IMR-90 (cell line): ENCODE measurements at regions not wholly inside any gene's neighbourhood (a gene's known extent, or its start where the extent isn't known, plus 50 kb on each side); places are given as distances from the start of the nearest gene placed in this dataset.
A peak's percentile ranks its signal among the peaks of the same experiment; 100 is the strongest.

Experiments used
- ATAC-seq: fragments of 200-7000 bp; cut with Tn5 transposase; 2 replicates; pipeline ENCODE4 v1.9.1; 2020; ENCODE audit warnings: low read depth, mild to moderate bottlenecking, moderate library complexity
- BruUV-seq: library from RNA; stranded (reverse); fragments of 400-500 nt; replicated peaks from 2 replicates; lab custom pipeline; 2021; lab: Mats Ljungman, UMichigan
- CTCF ChIA-PET: fragments of 300-600 bp; formaldehyde crosslinking; extraction: SDS; loops from one replicate; lab custom pipeline; 2021; ENCODE audit warnings: antibody characterized with exemption; lab: Yijun Ruan, JAX
- POLR2A ChIA-PET: fragments of 300-600 bp; sonication (Branson Sonifier 250); formaldehyde crosslinking; loops from one replicate; lab custom pipeline; 2022; ENCODE audit warnings: antibody characterized with exemption; ENCODE audit not compliant: unreplicated experiment; lab: Charles Lee
- DNase-seq: peaks from one replicate; pipeline ENCODE4 v3.0.0; 2013
- H2AFZ ChIP-seq: replicated peaks from 2 replicates; pipeline ENCODE3; 2013; ENCODE audit warnings: low read length, mild to moderate bottlenecking; ENCODE audit not compliant: poor library complexity
- H2AK5ac ChIP-seq: 2 replicates; pipeline ENCODE4 v1.6.1; 2013; ENCODE audit warnings: low read depth, low read length, inconsistent platforms
- H2AK9ac ChIP-seq: replicated peaks from 2 replicates; pipeline ENCODE3; 2013; ENCODE audit warnings: mild to moderate bottlenecking, low read depth, low read length, moderate library complexity; ENCODE audit not compliant: poor library complexity
- H2BK120ac ChIP-seq: 2 replicates; pipeline ENCODE4 v1.6.1; 2013; ENCODE audit warnings: low read depth, low read length, inconsistent platforms
- H2BK15ac ChIP-seq: 3 replicates; pipeline ENCODE4 v1.6.1; 2013; ENCODE audit warnings: low read depth, low read length, inconsistent platforms
- H2BK20ac ChIP-seq: 2 replicates; pipeline ENCODE4 v1.6.1; 2013; ENCODE audit warnings: low read depth, mild to moderate bottlenecking, inconsistent platforms, low read length, moderate library complexity
- H2BK5ac ChIP-seq: 2 replicates; pipeline ENCODE4 v1.6.1; 2013; ENCODE audit warnings: mild to moderate bottlenecking, low read depth, low read length, inconsistent platforms; ENCODE audit not compliant: poor library complexity, severe bottlenecking
- H3K14ac ChIP-seq: replicated peaks from 2 replicates; pipeline ENCODE4 v1.6.1; 2013; ENCODE audit warnings: low read depth, low read length, inconsistent platforms
- H3K18ac ChIP-seq: 2 replicates; pipeline ENCODE4 v1.6.1; 2013; ENCODE audit warnings: low read depth, low read length, control low read depth
- H3K23ac ChIP-seq: 2 replicates; pipeline ENCODE4 v1.6.1; 2013; ENCODE audit warnings: low read depth, low read length, inconsistent platforms
- H3K27ac ChIP-seq: 2 replicates; pipeline ENCODE4 v1.5.1; 2013; ENCODE audit warnings: mild to moderate bottlenecking, control low read depth, low read length; ENCODE audit not compliant: insufficient read depth
- H3K27me3 ChIP-seq: 2 replicates; pipeline ENCODE4 v1.6.1; 2013; ENCODE audit warnings: low read length; ENCODE audit not compliant: control insufficient read depth, insufficient read depth
- H3K36me3 ChIP-seq: 2 replicates; pipeline ENCODE4 v1.6.1; 2013; ENCODE audit warnings: low read length, mixed read lengths; ENCODE audit not compliant: control insufficient read depth, insufficient read depth
- H3K4ac ChIP-seq: 2 replicates; pipeline ENCODE4 v1.6.1; 2013; ENCODE audit warnings: low read depth, low read length, inconsistent platforms
- H3K4me1 ChIP-seq: 2 replicates; pipeline ENCODE4 v1.6.1; 2013; ENCODE audit warnings: low read length, mixed read lengths; ENCODE audit not compliant: control insufficient read depth, insufficient read depth
- H3K4me2 ChIP-seq: 2 replicates; pipeline ENCODE4 v1.6.1; 2013; ENCODE audit warnings: low read depth, mild to moderate bottlenecking, control low read depth, low read length, moderate library complexity
- H3K4me3 ChIP-seq: 2 replicates; pipeline ENCODE4 v1.5.1; 2013; ENCODE audit warnings: low read depth, mild to moderate bottlenecking, control low read depth, low read length, moderate library complexity; ENCODE audit not compliant: insufficient read depth
- H3K56ac ChIP-seq: 2 replicates; pipeline ENCODE4 v1.6.1; 2013; ENCODE audit warnings: low read length, inconsistent platforms; ENCODE audit not compliant: insufficient read depth; ENCODE audit errors: extremely low read depth
- H3K79me1 ChIP-seq, 2 experiments: 2 replicates each; pipeline ENCODE4 v1.6.1; 2013; ENCODE audit warnings: low read length in 2 of 2, inconsistent platforms in 1 of 2, low read depth in 1 of 2
- H3K9ac ChIP-seq: 2 replicates; pipeline ENCODE4 v1.6.1; 2013; ENCODE audit warnings: low read depth, low read length, control low read depth
- H3K9me1 ChIP-seq: 2 replicates; pipeline ENCODE4 v1.6.1; 2013; ENCODE audit warnings: low read length, inconsistent platforms; ENCODE audit not compliant: insufficient read depth
- H3K9me3 ChIP-seq: 2 replicates; pipeline ENCODE4 v1.6.1; 2013; ENCODE audit warnings: low read length; ENCODE audit not compliant: control insufficient read depth, insufficient read depth
- H4K20me1 ChIP-seq: 2 replicates; pipeline ENCODE4 v1.6.1; 2013; ENCODE audit warnings: low read length, inconsistent platforms; ENCODE audit not compliant: insufficient read depth
- H4K5ac ChIP-seq: 2 replicates; pipeline ENCODE4 v1.6.1; 2013; ENCODE audit warnings: mild to moderate bottlenecking, low read depth, low read length, control low read depth
- H4K8ac ChIP-seq, 2 experiments: 2 replicates each; pipeline ENCODE4 v1.6.1; 2013; ENCODE audit warnings: low read depth in 2 of 2, low read length in 2 of 2, control low read depth in 1 of 2, inconsistent platforms in 1 of 2
- H4K91ac ChIP-seq: 2 replicates; pipeline ENCODE4 v1.6.1; 2013; ENCODE audit warnings: low read depth, low read length, inconsistent platforms; ENCODE audit not compliant: insufficient read depth
- BHLHE40 ChIP-seq: fragments of 150-350 bp; IDR thresholded peaks from 2 replicates; pipeline ENCODE4 v1.6.1; 2016; ENCODE audit warnings: mild to moderate bottlenecking, low read depth, low read length
- CEBPB ChIP-seq: IDR thresholded peaks from 2 replicates; pipeline ENCODE4 v1.6.1; 2012; ENCODE audit warnings: low read depth, low read length, improper control_type of control experiment
- CHD1 ChIP-seq: IDR thresholded peaks from 2 replicates; pipeline ENCODE4 v1.6.1; 2012; ENCODE audit warnings: low read depth, low read length, improper control_type of control experiment
- CTCF ChIP-seq: conservative IDR thresholded peaks from 2 replicates; pipeline ENCODE4 v1.5.1; 2012; ENCODE audit warnings: mild to moderate bottlenecking, low read depth, low read length, improper control_type of control experiment
- MAZ ChIP-seq: IDR thresholded peaks from 2 replicates; pipeline ENCODE4 v1.6.1; 2012; ENCODE audit warnings: low read depth, mild to moderate bottlenecking, low read length, improper control_type of control experiment, moderate library complexity, borderline replicate concordance
- MXI1 ChIP-seq: IDR thresholded peaks from 2 replicates; pipeline ENCODE4 v1.6.1; 2012; ENCODE audit warnings: low read depth, mild to moderate bottlenecking, low read length, moderate library complexity, borderline replicate concordance
- NFE2L2 ChIP-seq: fragments of 150-350 bp; IDR thresholded peaks from 2 replicates; pipeline ENCODE4 v1.6.1; 2016; ENCODE audit warnings: low read depth, mild to moderate bottlenecking, low read length
- POLR2A ChIP-seq: IDR thresholded peaks from 2 replicates; pipeline ENCODE4 v1.6.1; 2012; ENCODE audit warnings: mild to moderate bottlenecking, low read depth, low read length
- RFX5 ChIP-seq: IDR thresholded peaks from 2 replicates; pipeline ENCODE4 v1.8.0; 2012; ENCODE audit warnings: low read depth, mild to moderate bottlenecking, low read length, moderate library complexity
- SMC3 ChIP-seq: fragments of 150-350 bp; IDR thresholded peaks from 2 replicates; pipeline ENCODE4 v1.6.1; 2016; ENCODE audit warnings: low read depth, mild to moderate bottlenecking, antibody characterized with exemption, low read length, moderate library complexity
- USF2 ChIP-seq: fragments of 150-350 bp; IDR thresholded peaks from 2 replicates; pipeline ENCODE4 v1.6.1; 2017; ENCODE audit warnings: mild to moderate bottlenecking, antibody characterized with exemption, low read length, low read depth
- WGBS, 2 experiments: methylation state at CpG; one replicate each; pipeline versions ENCODE4 v1.1.5 to v1.1.7; 2013; ENCODE audit warnings: missing lambda C conversion rate in 2 of 2; ENCODE audit not compliant: insufficient read length in 1 of 2; ENCODE audit errors: extremely low coverage in 2 of 2; 5-methylcytosine and 5-hydroxymethylcytosine counted together
- dilution Hi-C: fragments of 300-500 bp; cut with HindIII; formaldehyde crosslinking; loops from one replicate; pipeline ENCODE4 v1.14.3; 2018; ENCODE audit warnings: low sequenced_read_pairs; ENCODE audit not compliant: unreplicated experiment
- in situ Hi-C: fragments of 300-500 bp; cut with MboI; formaldehyde crosslinking; loops from 3 replicates; pipeline ENCODE4 v1.14.3; 2019; ENCODE audit warnings: low sequenced_read_pairs, inconsistent platforms, mixed read lengths
- intact Hi-C: fragments of 100-400 bp; cut with micrococcal nuclease; formaldehyde crosslinking; loops from 2 replicates; pipeline ENCODE4 v1.10.0; 2022

DNA sequence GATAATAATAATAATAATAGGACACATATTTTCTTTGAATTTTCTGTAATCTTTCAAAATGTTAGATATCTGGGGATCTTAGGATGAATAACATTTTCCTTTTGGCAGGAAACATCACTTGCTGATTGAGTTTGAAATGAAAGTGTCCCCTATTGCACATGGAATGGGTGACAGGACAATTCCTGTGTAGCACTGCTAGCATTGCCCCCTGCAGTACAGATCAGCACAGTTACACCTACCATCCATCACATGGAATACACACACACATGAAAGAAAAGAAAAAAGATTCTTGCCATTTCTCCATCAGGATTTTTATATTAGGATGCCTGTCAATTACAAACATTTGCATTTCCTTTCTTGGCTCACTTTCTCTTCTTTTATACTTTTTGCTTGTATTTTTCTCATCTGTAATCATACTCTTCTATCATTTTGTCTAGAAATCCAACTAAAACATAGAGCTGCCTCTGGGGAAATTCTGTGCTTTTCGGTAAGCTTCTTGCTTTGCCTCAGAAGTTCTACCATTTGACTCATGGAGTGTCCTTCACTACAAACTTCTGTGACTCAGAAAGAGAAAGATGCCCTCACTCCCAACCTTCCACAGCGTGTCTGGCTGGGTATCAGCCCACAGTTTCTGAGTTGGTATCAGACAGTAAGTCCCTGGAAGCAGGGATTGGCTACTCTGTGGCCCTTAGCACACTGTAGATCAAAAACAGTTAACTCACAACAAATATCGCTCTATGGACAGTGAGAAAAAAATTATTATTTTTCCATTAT, 641.2 kb downstream of the PTPRC start (continued):
- no peak for TF ChIP-seq SMC3
- no peak for TF ChIP-seq MXI1

GRCh38 chr1:199282751-199283305, 644.0 kb downstream of the PTPRC start:
- DNase-seq: peak; percentile 67
- Histone ChIP-seq H2BK120ac (peak overlapping the region; percentile 49; the same call in 1 of the 2 replicates), H3K14ac (0 out of 2 replicates have a peak overlapping the region, but pooled peaks have one; percentile 29), H3K79me1 (no peaks in the 10 kb centered on the region), H3K4me3 (no peak overlapping the region), H4K91ac (no peak overlapping the region), H3K18ac (peak overlapping the region; percentile 34; the same call in 1 of the 2 replicates), H3K4ac (no peak overlapping the region), H3K4me1 (peaks cover 4% of the 10 kb centered on the region; the same call in 1 of the 2 replicates), H2BK20ac (peak overlapping the region; percentile 60), H4K20me1 (no peaks in the 10 kb centered on the region), H4K5ac (peak overlapping the region; percentile 9; the same call in 1 of the 2 replicates), H3K56ac (no peak overlapping the region), H2AK5ac (no peak overlapping the region), H2AFZ (no peak overlapping the region), H3K27ac (no peak overlapping the region), H2BK5ac (no peak overlapping the region), H4K8ac (no peak overlapping the region), H2AK9ac (no peak overlapping the region), H3K9me3 (no peaks in the 10 kb centered on the region), H3K4me2 (no peak overlapping the region; the same call in 1 of the 2 replicates), H2BK15ac (no peak overlapping the region), H3K36me3 (no peaks in the 10 kb centered on the region), H3K27me3 (no peaks in the 10 kb centered on the region), H3K23ac (no peak overlapping the region), H3K9me1 (no peaks in the 10 kb centered on the region; the same call in 1 of the 2 replicates), H3K9ac (no peak overlapping the region)
- in situ Hi-C loops: no loop called here
- ATAC-seq: no peak
- dilution Hi-C loops: no loop called here
- intact Hi-C loops: no loop called here
- no CpG with 5 or more reads among the region's 3 CpGs for WGBS, 2 experiments
- POLR2A ChIA-PET: interaction anchor here (0.5 kb wide), 1 partner anchor 77 kb away, joined by 3 read pairs; no protein-coding TSS in a partner anchor
- no TSS peak for BruUV-seq
- CTCF ChIA-PET: no interaction called here
- no peak for TF ChIP-seq MXI1
- TF ChIP-seq CTCF: no peak
- no peak for TF ChIP-seq MAZ
- TF ChIP-seq SMC3: no peak
- no peak for TF ChIP-seq CEBPB
- no peak for TF ChIP-seq BHLHE40
- no peak for TF ChIP-seq CHD1
- no peak for TF ChIP-seq NFE2L2
- no peak for TF ChIP-seq POLR2A
- TF ChIP-seq USF2: no peak
- TF ChIP-seq RFX5: no peak
